Keratinocyte (primary cell): ENCODE measurements at regions not wholly inside any gene's neighbourhood (a gene's known extent, or its start where the extent isn't known, plus 50 kb on each side); places are given as distances from the start of the nearest gene placed in this dataset.

Experiments
- DNase-seq: peaks from one replicate; pipeline ENCODE4 v3.0.0-alpha.2; 2011; ENCODE audit warnings: low read depth, missing footprints, low spot score
- FAIRE-seq: peaks from 2 replicates; lab custom pipeline; 2011; peaks lifted over from hg19 to GRCh38; lab: Jason Lieb, UNC
- H2AFZ ChIP-seq: 2 replicates; pipeline ENCODE4 v1.6.0; 2012; ENCODE audit warnings: low read length, control low read depth, inconsistent platforms; ENCODE audit not compliant: control insufficient read depth
- H3K27ac ChIP-seq: 2 replicates; pipeline ENCODE4 v1.5.1; 2011; ENCODE audit warnings: low read length; ENCODE audit not compliant: control insufficient read depth, insufficient read depth
- H3K27me3 ChIP-seq: 3 replicates; pipeline ENCODE4 v1.6.0; 2011; ENCODE audit warnings: low read length; ENCODE audit not compliant: control insufficient read depth, insufficient read depth; ENCODE audit errors: extremely low read depth
- H3K36me3 ChIP-seq, 2 experiments: 2 replicates in 1 of 2; 3 replicates in 1 of 2; pipeline ENCODE4 v1.5.1; 2011; ENCODE audit warnings: low read length in 2 of 2, mild to moderate bottlenecking in 1 of 2; ENCODE audit not compliant: control insufficient read depth in 2 of 2, insufficient read depth in 2 of 2; ENCODE audit errors: extremely low read depth in 1 of 2
- H3K4me1 ChIP-seq: 3 replicates; pipeline ENCODE4 v1.5.1; 2011; ENCODE audit warnings: low read length; ENCODE audit not compliant: control insufficient read depth, insufficient read depth; ENCODE audit errors: extremely low read depth
- H3K4me2 ChIP-seq: 3 replicates; pipeline ENCODE4 v1.6.0; 2011; ENCODE audit warnings: low read depth, low read length; ENCODE audit not compliant: control insufficient read depth, insufficient read depth; ENCODE audit errors: extremely low read depth
- H3K4me3 ChIP-seq, 3 experiments: fragments of 200-600 bp in 1 of 3; sonication (generic) in 1 of 3; 2 replicates in 2 of 3; 3 replicates in 1 of 3; pipeline ENCODE4 v1.5.1; 2011 to 2016; ENCODE audit warnings: low read length in 3 of 3, mild to moderate bottlenecking in 3 of 3, control low read depth in 2 of 3, inconsistent platforms in 1 of 3, low read depth in 1 of 3, mixed read lengths in 1 of 3, mixed run types in 1 of 3, moderate library complexity in 1 of 3; ENCODE audit not compliant: control insufficient read depth in 2 of 3, insufficient read depth in 2 of 3; ENCODE audit errors: extremely low read depth in 1 of 3
- H3K79me2 ChIP-seq: 2 replicates; pipeline ENCODE4 v1.6.0; 2012; ENCODE audit warnings: low read length; ENCODE audit not compliant: control insufficient read depth, insufficient read depth
- H3K9ac ChIP-seq: 3 replicates; pipeline ENCODE4 v1.6.0; 2011; ENCODE audit warnings: low read length; ENCODE audit not compliant: control insufficient read depth, insufficient read depth; ENCODE audit errors: extremely low read depth
- H3K9me1 ChIP-seq: 3 replicates; pipeline ENCODE4 v1.6.0; 2011; ENCODE audit warnings: low read length; ENCODE audit not compliant: control insufficient read depth, insufficient read depth; ENCODE audit errors: extremely low read depth
- H3K9me3 ChIP-seq: 2 replicates; pipeline ENCODE4 v1.5.1; 2012; ENCODE audit warnings: low read depth, low read length; ENCODE audit not compliant: control insufficient read depth
- H4K20me1 ChIP-seq: 3 replicates; pipeline ENCODE4 v1.6.0; 2011; ENCODE audit warnings: low read length; ENCODE audit not compliant: control insufficient read depth, insufficient read depth; ENCODE audit errors: extremely low read depth
- EZH2 ChIP-seq: IDR thresholded peaks from one replicate; pipeline ENCODE4 v1.6.1; 2012; ENCODE audit warnings: inconsistent platforms, mild to moderate bottlenecking, low read length, moderate library complexity
- dilution Hi-C: fragments of 300-500 bp; cut with MboI; formaldehyde crosslinking; loops from one replicate; pipeline ENCODE4 v1.7.0; 2020; ENCODE audit warnings: low sequenced_read_pairs; ENCODE audit not compliant: extremely low pct_ligation_motif_present
- TF ChIP-seq, protein P1 (sequence below), 3 experiments: IDR thresholded peaks in 1 of 3; conservative IDR thresholded peaks in 1 of 3; optimal IDR thresholded peaks in 1 of 3; 2 replicates in 2 of 3; 3 replicates in 1 of 3; pipeline versions ENCODE3 to v1.5.1; 2011; ENCODE audit warnings: low read length in 3 of 3, mild to moderate bottlenecking in 3 of 3, moderate library complexity in 2 of 3, control low read depth in 1 of 3, inconsistent platforms in 1 of 3; ENCODE audit not compliant: insufficient read depth in 2 of 3; ENCODE audit errors: extremely low read depth in 1 of 3

DNA sequence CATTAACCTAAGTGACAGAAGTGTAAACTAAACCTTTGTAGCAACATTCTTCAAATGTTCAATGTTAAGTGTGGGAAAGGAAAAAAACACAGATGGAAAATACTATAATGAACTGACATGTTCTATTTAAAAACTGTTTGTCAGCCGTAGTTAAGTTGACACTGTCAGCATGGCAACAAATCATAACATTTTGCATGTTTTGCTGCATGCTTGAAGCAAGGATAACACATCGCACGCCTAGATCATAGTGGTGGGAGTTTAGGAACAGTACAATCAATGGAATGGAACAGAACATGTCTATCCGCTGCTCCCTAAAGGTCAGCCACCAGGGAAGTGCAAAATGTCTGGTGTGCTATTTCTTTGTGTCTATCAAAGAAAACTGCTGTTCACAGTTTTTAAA lies 62.5 kb upstream of the ESRRG start:
- Histone ChIP-seq H3K4me3 (no peak overlapping the region), H3K79me2 (no peaks in the 10 kb centered on the region), H2AFZ (no peak overlapping the region), H3K9me3 (no peaks in the 10 kb centered on the region), H3K27ac (no peak overlapping the region), H3K27me3 (no peaks in the 10 kb centered on the region), H3K36me3 (no peaks in the 10 kb centered on the region), H3K4me1 (no peaks in the 10 kb centered on the region), H3K4me2 (no peak overlapping the region), H3K9me1 (no peaks in the 10 kb centered on the region), H4K20me1 (no peaks in the 10 kb centered on the region), H3K9ac (no peak overlapping the region)
- dilution Hi-C loops: no loop called here
- no peak for TF ChIP-seq EZH2
- TF ChIP-seq, protein P1, sequence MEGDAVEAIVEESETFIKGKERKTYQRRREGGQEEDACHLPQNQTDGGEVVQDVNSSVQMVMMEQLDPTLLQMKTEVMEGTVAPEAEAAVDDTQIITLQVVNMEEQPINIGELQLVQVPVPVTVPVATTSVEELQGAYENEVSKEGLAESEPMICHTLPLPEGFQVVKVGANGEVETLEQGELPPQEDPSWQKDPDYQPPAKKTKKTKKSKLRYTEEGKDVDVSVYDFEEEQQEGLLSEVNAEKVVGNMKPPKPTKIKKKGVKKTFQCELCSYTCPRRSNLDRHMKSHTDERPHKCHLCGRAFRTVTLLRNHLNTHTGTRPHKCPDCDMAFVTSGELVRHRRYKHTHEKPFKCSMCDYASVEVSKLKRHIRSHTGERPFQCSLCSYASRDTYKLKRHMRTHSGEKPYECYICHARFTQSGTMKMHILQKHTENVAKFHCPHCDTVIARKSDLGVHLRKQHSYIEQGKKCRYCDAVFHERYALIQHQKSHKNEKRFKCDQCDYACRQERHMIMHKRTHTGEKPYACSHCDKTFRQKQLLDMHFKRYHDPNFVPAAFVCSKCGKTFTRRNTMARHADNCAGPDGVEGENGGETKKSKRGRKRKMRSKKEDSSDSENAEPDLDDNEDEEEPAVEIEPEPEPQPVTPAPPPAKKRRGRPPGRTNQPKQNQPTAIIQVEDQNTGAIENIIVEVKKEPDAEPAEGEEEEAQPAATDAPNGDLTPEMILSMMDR (optimal IDR thresholded peaks at IDR 0.05 in 1 of 3, IDR thresholded peaks at IDR 0.05 in 1 of 3, conservative IDR thresholded peaks at IDR 0.05 in 1 of 3; ENCODE audit: extremely low read depth in 1 of 3, insufficient read depth in 2 of 3, low read length in 3 of 3): no peak
- DNase-seq: no peak
- no peak for FAIRE-seq

DNA sequence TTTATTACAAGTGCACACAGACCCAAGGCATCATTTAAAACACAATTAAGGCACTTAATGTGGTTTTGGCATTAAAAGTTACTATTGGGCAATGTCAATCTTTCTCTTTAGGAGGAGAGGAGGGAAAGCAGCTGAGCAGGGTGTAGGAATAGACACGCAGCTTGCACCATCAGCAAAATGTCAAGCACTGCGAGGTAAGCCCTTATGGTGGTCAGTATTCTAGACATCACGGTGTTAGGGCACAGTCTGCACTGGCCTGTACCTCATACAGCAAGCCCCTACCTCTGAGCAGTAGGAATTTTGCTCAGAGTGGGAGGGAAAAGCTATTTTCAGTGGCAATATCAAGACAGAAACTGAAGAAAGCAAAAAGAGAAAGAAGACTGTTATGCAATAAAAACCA lies 62.0 kb upstream of the ESRRG start:
- no peaks in the 10 kb centered on the region for H3K36me3 ChIP-seq
- no peak overlapping the region for H3K9ac ChIP-seq
- H3K4me1 ChIP-seq: no peaks in the 10 kb centered on the region
- H3K27me3 ChIP-seq: no peaks in the 10 kb centered on the region
- H2AFZ ChIP-seq: no peak overlapping the region
- no peak overlapping the region for H3K4me2 ChIP-seq
- H3K9me1 ChIP-seq: no peaks in the 10 kb centered on the region
- no peaks in the 10 kb centered on the region for H3K79me2 ChIP-seq
- no peaks in the 10 kb centered on the region for H4K20me1 ChIP-seq
- dilution Hi-C loops: no loop called here
- no peak overlapping the region for H3K27ac ChIP-seq
- FAIRE-seq (no peak), DNase-seq (no peak)
- H3K9me3 ChIP-seq: no peaks in the 10 kb centered on the region
- H3K4me3 ChIP-seq: no peak overlapping the region
- TF ChIP-seq EZH2: no peak
- TF ChIP-seq, protein P1 (optimal IDR thresholded peaks at IDR 0.05 in 1 of 3, IDR thresholded peaks at IDR 0.05 in 1 of 3, conservative IDR thresholded peaks at IDR 0.05 in 1 of 3; ENCODE audit: extremely low read depth in 1 of 3, insufficient read depth in 2 of 3, low read length in 3 of 3): no peak
